ENCODE measurements at regions not wholly inside any gene's neighbourhood (a gene's known extent, or its start where the extent isn't known, plus 50 kb on each side); places are given as distances from the start of the nearest gene placed in this dataset.
"Not testable (repeated sequence)": the region's sequence is repeated elsewhere in the genome, so short reads cannot be mapped to it uniquely, and the experiment has no call there.

DNA sequence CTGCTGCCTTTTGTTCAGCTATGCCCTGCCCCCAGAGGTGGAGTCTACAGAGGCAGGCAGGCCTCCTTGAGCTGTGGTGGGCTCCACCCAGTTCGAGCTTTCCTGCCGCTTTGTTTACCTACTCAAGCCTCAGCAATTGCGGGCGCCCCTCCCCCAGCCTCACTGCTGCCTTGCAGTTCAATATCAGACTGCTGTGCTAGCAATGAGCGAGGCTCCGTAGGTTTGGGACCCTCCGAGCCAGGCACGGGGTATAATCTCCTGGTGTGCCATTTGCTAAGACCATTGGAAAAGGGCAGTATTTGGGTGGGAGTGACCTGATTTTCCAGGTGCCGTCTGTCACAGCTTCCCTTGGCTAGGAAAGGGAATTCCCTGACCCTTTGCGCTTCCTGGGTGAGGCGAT is 51.9 kb downstream of the DIPK2A start:
- H3K4me1 ChIP-seq (ENCODE audit: control insufficient read depth, insufficient read depth, low read length); H3K27me3 ChIP-seq (ENCODE audit: control insufficient read depth, insufficient read depth, low read length); H3K27ac ChIP-seq (ENCODE audit: low read length); H3K36me3 ChIP-seq (ENCODE audit: control insufficient read depth, insufficient read depth, low read length); DNase-seq; H3K9me3 ChIP-seq (replicated peaks; ENCODE audit: control insufficient read depth, low read depth, low read length); H3K4me3 ChIP-seq (ENCODE audit: low read length): not testable (repeated sequence)
- 91% methylated on average over 7 of the region's 11 CpGs for WGBS (ENCODE audit: insufficient coverage)

- no peaks in the 10 kb centered on the region for H3K4me1 ChIP-seq (ENCODE audit: control insufficient read depth, insufficient read depth, low read length)
- no peak overlapping the region for H3K27ac ChIP-seq (ENCODE audit: low read length)
- no peak overlapping the region for H3K4me3 ChIP-seq (ENCODE audit: low read length)
- no peaks in the 10 kb centered on the region for H3K36me3 ChIP-seq (ENCODE audit: control insufficient read depth, insufficient read depth, low read length)
- no peaks in the 10 kb centered on the region for H3K27me3 ChIP-seq (ENCODE audit: control insufficient read depth, insufficient read depth, low read length)
- WGBS (ENCODE audit: insufficient coverage) = 100% methylated on average over 1 of the region's 4 CpGs
- H3K9me3 ChIP-seq (replicated peaks; ENCODE audit: control insufficient read depth, low read depth, low read length) = no peaks in the 10 kb centered on the region
- peak; percentile 58 for DNase-seq
Measured at GRCh38 chr3:144028798-144029411, 57.3 kb downstream of the DIPK2A start.

DNA sequence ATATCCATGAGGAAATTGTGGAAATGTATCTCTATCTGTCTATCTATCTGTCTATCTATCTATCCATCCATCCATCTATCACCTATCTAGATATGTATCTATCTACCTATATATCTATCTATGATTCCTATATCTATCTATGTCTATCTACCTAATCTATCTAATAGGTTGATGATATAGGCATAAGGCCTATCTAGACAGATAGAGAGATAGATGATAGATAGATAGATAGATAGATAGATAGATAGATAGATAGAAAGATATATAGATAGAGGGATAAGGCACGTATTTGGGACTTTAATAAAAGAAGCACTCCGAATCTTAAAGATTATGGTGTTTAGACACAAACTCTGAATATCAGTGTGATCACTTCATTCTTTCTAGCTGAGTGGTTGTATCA is 58.1 kb downstream of the DIPK2A start:
- DNase-seq = no peak
- H3K9me3 ChIP-seq (replicated peaks; ENCODE audit: control insufficient read depth, low read depth, low read length) = no peaks in the 10 kb centered on the region
- H3K4me1 ChIP-seq (ENCODE audit: control insufficient read depth, insufficient read depth, low read length) = no peaks in the 10 kb centered on the region
- H3K27ac ChIP-seq (ENCODE audit: low read length) = no peak overlapping the region
- no CpG with 5 or more reads among the region's 2 CpGs for WGBS (ENCODE audit: insufficient coverage)
- H3K4me3 ChIP-seq (ENCODE audit: low read length) = no peak overlapping the region
- H3K36me3 ChIP-seq (ENCODE audit: control insufficient read depth, insufficient read depth, low read length) = no peaks in the 10 kb centered on the region
- no peaks in the 10 kb centered on the region for H3K27me3 ChIP-seq (ENCODE audit: control insufficient read depth, insufficient read depth, low read length)

DNA sequence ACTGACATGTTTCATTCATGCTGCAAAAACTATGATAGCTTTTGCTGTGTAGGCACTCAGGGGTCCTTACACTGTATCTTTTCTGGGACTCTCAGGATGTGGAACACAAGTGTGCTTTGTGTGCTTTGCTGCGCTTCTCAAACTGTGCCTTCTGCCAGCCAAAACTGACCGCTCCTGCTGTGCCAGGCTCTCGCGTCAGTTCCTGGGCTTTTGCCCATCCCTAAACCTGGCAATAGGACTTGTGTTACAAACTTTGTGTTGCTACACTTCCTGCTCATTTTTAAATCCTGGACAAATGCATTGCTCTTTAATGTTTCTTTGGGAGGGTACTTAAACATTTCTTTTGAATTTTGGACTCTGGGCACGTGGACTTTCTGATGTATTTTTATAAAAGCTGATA is 60.3 kb downstream of the DIPK2A start:
- Histone ChIP-seq H3K4me1 (ENCODE audit: control insufficient read depth, insufficient read depth, low read length) (no peaks in the 10 kb centered on the region), H3K27me3 (ENCODE audit: control insufficient read depth, insufficient read depth, low read length) (no peaks in the 10 kb centered on the region), H3K4me3 (ENCODE audit: low read length) (no peak overlapping the region), H3K36me3 (ENCODE audit: control insufficient read depth, insufficient read depth, low read length) (no peaks in the 10 kb centered on the region), H3K9me3 (replicated peaks; ENCODE audit: control insufficient read depth, low read depth, low read length) (no peaks in the 10 kb centered on the region), H3K27ac (ENCODE audit: low read length) (no peak overlapping the region)
- peak; percentile 68 for DNase-seq
- 77% methylated on average over 4 of the region's 5 CpGs for WGBS (ENCODE audit: insufficient coverage)

- DNase-seq = no peak
- no peaks in the 10 kb centered on the region for H3K4me1 ChIP-seq (ENCODE audit: control insufficient read depth, insufficient read depth, low read length)
- no peaks in the 10 kb centered on the region for H3K9me3 ChIP-seq (replicated peaks; ENCODE audit: control insufficient read depth, low read depth, low read length)
- H3K36me3 ChIP-seq (ENCODE audit: control insufficient read depth, insufficient read depth, low read length) = no peaks in the 10 kb centered on the region
- no CpG with 5 or more reads among the region's 5 CpGs for whole genome bisulfite sequencing (ENCODE audit: insufficient coverage)
- no peak overlapping the region for H3K27ac ChIP-seq (ENCODE audit: low read length)
- H3K27me3 ChIP-seq (ENCODE audit: control insufficient read depth, insufficient read depth, low read length) = no peaks in the 10 kb centered on the region
- no peak overlapping the region for H3K4me3 ChIP-seq (ENCODE audit: low read length)
Measured at GRCh38 chr3:144032531-144033239, 61.1 kb downstream of the DIPK2A start.

GRCh38 chr3:144033240-144033589 is 61.6 kb downstream of the DIPK2A start:
- H3K36me3 ChIP-seq (ENCODE audit: control insufficient read depth, insufficient read depth, low read length) = no peaks in the 10 kb centered on the region
- H3K9me3 ChIP-seq (replicated peaks; ENCODE audit: control insufficient read depth, low read depth, low read length) = no peaks in the 10 kb centered on the region
- H3K4me3 ChIP-seq (ENCODE audit: low read length) = no peak overlapping the region
- no CpG with 5 or more reads among the region's 1 CpG for WGBS (ENCODE audit: insufficient coverage)
- no peaks in the 10 kb centered on the region for H3K4me1 ChIP-seq (ENCODE audit: control insufficient read depth, insufficient read depth, low read length)
- H3K27ac ChIP-seq (ENCODE audit: low read length) = no peak overlapping the region
- no peaks in the 10 kb centered on the region for H3K27me3 ChIP-seq (ENCODE audit: control insufficient read depth, insufficient read depth, low read length)
- no peak for DNase-seq

DNA sequence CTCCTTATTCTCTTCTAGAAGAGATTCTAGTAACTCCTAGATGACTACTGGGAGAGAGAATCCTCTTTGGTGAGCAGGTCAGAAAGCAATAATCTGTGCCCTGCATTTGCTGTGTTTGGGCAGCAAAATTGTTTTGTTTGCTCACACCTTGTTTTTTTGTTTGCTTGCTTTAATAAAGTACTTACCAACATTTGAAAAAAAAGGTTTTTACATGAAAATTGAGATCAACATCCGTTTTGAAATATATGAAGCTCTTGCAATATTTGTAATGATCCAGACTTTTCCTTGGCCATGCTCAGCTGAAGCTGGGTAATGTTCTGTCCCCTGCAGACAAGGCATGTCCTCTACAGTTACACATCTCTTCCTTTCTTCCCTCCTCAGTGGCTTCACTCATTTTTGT is 62.2 kb downstream of the DIPK2A start:
- Histone ChIP-seq H3K9me3 (replicated peaks; ENCODE audit: control insufficient read depth, low read depth, low read length) (no peaks in the 10 kb centered on the region), H3K27me3 (ENCODE audit: control insufficient read depth, insufficient read depth, low read length) (no peaks in the 10 kb centered on the region), H3K4me1 (ENCODE audit: control insufficient read depth, insufficient read depth, low read length) (no peaks in the 10 kb centered on the region), H3K4me3 (ENCODE audit: low read length) (no peak overlapping the region), H3K27ac (ENCODE audit: low read length) (no peak overlapping the region), H3K36me3 (ENCODE audit: control insufficient read depth, insufficient read depth, low read length) (no peaks in the 10 kb centered on the region)
- no peak for DNase-seq
- WGBS (ENCODE audit: insufficient coverage) = no CpG with 5 or more reads among the region's 1 CpG

- no CpG with 5 or more reads among the region's 2 CpGs for WGBS (ENCODE audit: insufficient coverage)
- Histone ChIP-seq H3K4me1 (ENCODE audit: control insufficient read depth, insufficient read depth, low read length) (no peaks in the 10 kb centered on the region), H3K9me3 (replicated peaks; ENCODE audit: control insufficient read depth, low read depth, low read length) (no peaks in the 10 kb centered on the region), H3K27me3 (ENCODE audit: control insufficient read depth, insufficient read depth, low read length) (no peaks in the 10 kb centered on the region), H3K27ac (ENCODE audit: low read length) (no peak overlapping the region), H3K36me3 (ENCODE audit: control insufficient read depth, insufficient read depth, low read length) (no peaks in the 10 kb centered on the region), H3K4me3 (ENCODE audit: low read length) (no peak overlapping the region)
- DNase-seq = no peak
Measured at GRCh38 chr3:144034715-144035290, 63.2 kb downstream of the DIPK2A start.

DNA sequence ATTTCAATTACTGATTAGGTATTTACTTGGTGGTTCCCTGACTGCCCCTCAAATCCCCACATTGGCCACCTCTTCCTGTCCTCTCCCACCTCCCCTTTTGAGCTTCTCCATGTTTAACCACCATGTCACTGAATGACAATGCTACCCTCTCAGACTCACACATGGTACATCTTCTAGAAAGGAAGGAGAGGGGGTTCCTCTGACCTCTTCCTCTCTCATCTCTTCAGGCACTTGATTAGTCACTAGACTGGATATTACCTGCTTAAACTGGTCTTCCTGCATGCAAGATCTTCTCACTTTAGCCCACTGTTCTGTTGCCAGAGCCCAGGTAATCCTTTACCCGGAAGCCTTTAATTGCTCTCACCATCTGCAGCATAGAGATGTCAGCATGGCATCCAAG is 64.9 kb downstream of the DIPK2A start:
- DNase-seq = no peak
- Histone ChIP-seq H3K4me3 (ENCODE audit: low read length) (no peak overlapping the region), H3K27ac (ENCODE audit: low read length) (no peak overlapping the region), H3K27me3 (ENCODE audit: control insufficient read depth, insufficient read depth, low read length) (no peaks in the 10 kb centered on the region), H3K9me3 (replicated peaks; ENCODE audit: control insufficient read depth, low read depth, low read length) (no peaks in the 10 kb centered on the region), H3K4me1 (ENCODE audit: control insufficient read depth, insufficient read depth, low read length) (no peaks in the 10 kb centered on the region), H3K36me3 (ENCODE audit: control insufficient read depth, insufficient read depth, low read length) (no peaks in the 10 kb centered on the region)
- no CpG with 5 or more reads among the region's 1 CpG for WGBS (ENCODE audit: insufficient coverage)

DNA sequence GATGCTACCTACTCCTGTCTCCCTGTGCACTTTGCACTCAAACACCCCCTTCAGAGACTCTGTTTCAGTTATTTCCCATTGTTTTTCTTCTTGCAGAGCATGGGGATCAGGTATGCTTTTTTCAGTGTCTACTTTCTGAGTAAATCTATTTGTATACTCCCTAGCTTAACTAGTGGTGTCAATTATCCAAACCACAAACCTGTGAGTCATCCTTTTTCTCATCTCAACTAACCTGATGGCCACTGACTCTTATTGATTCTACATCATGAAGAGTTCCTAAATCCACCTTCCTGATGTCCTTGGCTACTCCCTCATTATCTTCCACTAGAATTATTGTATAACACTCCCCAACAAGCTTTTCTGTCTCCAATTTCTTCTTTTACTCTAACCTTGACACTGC is 68.0 kb downstream of the DIPK2A start:
- no peak for DNase-seq
- H3K27me3 ChIP-seq (ENCODE audit: control insufficient read depth, insufficient read depth, low read length) = no peaks in the 10 kb centered on the region
- H3K4me1 ChIP-seq (ENCODE audit: control insufficient read depth, insufficient read depth, low read length) = no peaks in the 10 kb centered on the region
- no peaks in the 10 kb centered on the region for H3K9me3 ChIP-seq (replicated peaks; ENCODE audit: control insufficient read depth, low read depth, low read length)
- no peak overlapping the region for H3K27ac ChIP-seq (ENCODE audit: low read length)
- no peaks in the 10 kb centered on the region for H3K36me3 ChIP-seq (ENCODE audit: control insufficient read depth, insufficient read depth, low read length)
- no peak overlapping the region for H3K4me3 ChIP-seq (ENCODE audit: low read length)

All from muscle of leg (tissue), 3 donors.